IMR-90 (cell line): ENCODE measurements at regions not wholly inside any gene's neighbourhood (a gene's known extent, or its start where the extent isn't known, plus 50 kb on each side); places are given as distances from the start of the nearest gene placed in this dataset.

Experiments used
- ATAC-seq: fragments of 200-7000 bp; cut with Tn5 transposase; 2 replicates; pipeline ENCODE4 v1.9.1; 2020; ENCODE audit warnings: low read depth, mild to moderate bottlenecking, moderate library complexity
- BruUV-seq: library from RNA; stranded (reverse); fragments of 400-500 nt; replicated peaks from 2 replicates; lab custom pipeline; 2021; lab: Mats Ljungman, UMichigan
- CTCF ChIA-PET: fragments of 300-600 bp; formaldehyde crosslinking; extraction: SDS; loops from one replicate; lab custom pipeline; 2021; ENCODE audit warnings: antibody characterized with exemption; lab: Yijun Ruan, JAX
- POLR2A ChIA-PET: fragments of 300-600 bp; sonication (Branson Sonifier 250); formaldehyde crosslinking; loops from one replicate; lab custom pipeline; 2022; ENCODE audit warnings: antibody characterized with exemption; ENCODE audit not compliant: unreplicated experiment; lab: Charles Lee
- DNase-seq: peaks from one replicate; pipeline ENCODE4 v3.0.0; 2013
- H2AFZ ChIP-seq: replicated peaks from 2 replicates; pipeline ENCODE3; 2013; ENCODE audit warnings: low read length, mild to moderate bottlenecking; ENCODE audit not compliant: poor library complexity
- H2AK5ac ChIP-seq: 2 replicates; pipeline ENCODE4 v1.6.1; 2013; ENCODE audit warnings: low read depth, low read length, inconsistent platforms
- H2AK9ac ChIP-seq: replicated peaks from 2 replicates; pipeline ENCODE3; 2013; ENCODE audit warnings: mild to moderate bottlenecking, low read depth, low read length, moderate library complexity; ENCODE audit not compliant: poor library complexity
- H2BK120ac ChIP-seq: 2 replicates; pipeline ENCODE4 v1.6.1; 2013; ENCODE audit warnings: low read depth, low read length, inconsistent platforms
- H2BK15ac ChIP-seq: 3 replicates; pipeline ENCODE4 v1.6.1; 2013; ENCODE audit warnings: low read depth, low read length, inconsistent platforms
- H2BK20ac ChIP-seq: 2 replicates; pipeline ENCODE4 v1.6.1; 2013; ENCODE audit warnings: low read depth, mild to moderate bottlenecking, inconsistent platforms, low read length, moderate library complexity
- H2BK5ac ChIP-seq: 2 replicates; pipeline ENCODE4 v1.6.1; 2013; ENCODE audit warnings: mild to moderate bottlenecking, low read depth, low read length, inconsistent platforms; ENCODE audit not compliant: poor library complexity, severe bottlenecking
- H3K14ac ChIP-seq: replicated peaks from 2 replicates; pipeline ENCODE4 v1.6.1; 2013; ENCODE audit warnings: low read depth, low read length, inconsistent platforms
- H3K18ac ChIP-seq: 2 replicates; pipeline ENCODE4 v1.6.1; 2013; ENCODE audit warnings: low read depth, low read length, control low read depth
- H3K23ac ChIP-seq: 2 replicates; pipeline ENCODE4 v1.6.1; 2013; ENCODE audit warnings: low read depth, low read length, inconsistent platforms
- H3K27ac ChIP-seq: 2 replicates; pipeline ENCODE4 v1.5.1; 2013; ENCODE audit warnings: mild to moderate bottlenecking, control low read depth, low read length; ENCODE audit not compliant: insufficient read depth
- H3K27me3 ChIP-seq: 2 replicates; pipeline ENCODE4 v1.6.1; 2013; ENCODE audit warnings: low read length; ENCODE audit not compliant: control insufficient read depth, insufficient read depth
- H3K36me3 ChIP-seq: 2 replicates; pipeline ENCODE4 v1.6.1; 2013; ENCODE audit warnings: low read length, mixed read lengths; ENCODE audit not compliant: control insufficient read depth, insufficient read depth
- H3K4ac ChIP-seq: 2 replicates; pipeline ENCODE4 v1.6.1; 2013; ENCODE audit warnings: low read depth, low read length, inconsistent platforms
- H3K4me1 ChIP-seq: 2 replicates; pipeline ENCODE4 v1.6.1; 2013; ENCODE audit warnings: low read length, mixed read lengths; ENCODE audit not compliant: control insufficient read depth, insufficient read depth
- H3K4me2 ChIP-seq: 2 replicates; pipeline ENCODE4 v1.6.1; 2013; ENCODE audit warnings: low read depth, mild to moderate bottlenecking, control low read depth, low read length, moderate library complexity
- H3K4me3 ChIP-seq: 2 replicates; pipeline ENCODE4 v1.5.1; 2013; ENCODE audit warnings: low read depth, mild to moderate bottlenecking, control low read depth, low read length, moderate library complexity; ENCODE audit not compliant: insufficient read depth
- H3K56ac ChIP-seq: 2 replicates; pipeline ENCODE4 v1.6.1; 2013; ENCODE audit warnings: low read length, inconsistent platforms; ENCODE audit not compliant: insufficient read depth; ENCODE audit errors: extremely low read depth
- H3K79me1 ChIP-seq, 2 experiments: 2 replicates each; pipeline ENCODE4 v1.6.1; 2013; ENCODE audit warnings: low read length in 2 of 2, inconsistent platforms in 1 of 2, low read depth in 1 of 2
- H3K9ac ChIP-seq: 2 replicates; pipeline ENCODE4 v1.6.1; 2013; ENCODE audit warnings: low read depth, low read length, control low read depth
- H3K9me1 ChIP-seq: 2 replicates; pipeline ENCODE4 v1.6.1; 2013; ENCODE audit warnings: low read length, inconsistent platforms; ENCODE audit not compliant: insufficient read depth
- H3K9me3 ChIP-seq: 2 replicates; pipeline ENCODE4 v1.6.1; 2013; ENCODE audit warnings: low read length; ENCODE audit not compliant: control insufficient read depth, insufficient read depth
- H4K20me1 ChIP-seq: 2 replicates; pipeline ENCODE4 v1.6.1; 2013; ENCODE audit warnings: low read length, inconsistent platforms; ENCODE audit not compliant: insufficient read depth
- H4K5ac ChIP-seq: 2 replicates; pipeline ENCODE4 v1.6.1; 2013; ENCODE audit warnings: mild to moderate bottlenecking, low read depth, low read length, control low read depth
- H4K8ac ChIP-seq, 2 experiments: 2 replicates each; pipeline ENCODE4 v1.6.1; 2013; ENCODE audit warnings: low read depth in 2 of 2, low read length in 2 of 2, control low read depth in 1 of 2, inconsistent platforms in 1 of 2
- H4K91ac ChIP-seq: 2 replicates; pipeline ENCODE4 v1.6.1; 2013; ENCODE audit warnings: low read depth, low read length, inconsistent platforms; ENCODE audit not compliant: insufficient read depth
- BHLHE40 ChIP-seq: fragments of 150-350 bp; IDR thresholded peaks from 2 replicates; pipeline ENCODE4 v1.6.1; 2016; ENCODE audit warnings: mild to moderate bottlenecking, low read depth, low read length
- FOS ChIP-seq: fragments of 150-350 bp; IDR thresholded peaks from 2 replicates; pipeline ENCODE4 v1.6.1; 2016; ENCODE audit warnings: low read depth, low read length
- RCOR1 ChIP-seq: IDR thresholded peaks from 2 replicates; pipeline ENCODE4 v1.6.1; 2012; ENCODE audit warnings: mild to moderate bottlenecking, low read length, improper control_type of control experiment; ENCODE audit not compliant: insufficient replicate concordance
- WGBS, 2 experiments: methylation state at CpG; one replicate each; pipeline versions ENCODE4 v1.1.5 to v1.1.7; 2013; ENCODE audit warnings: missing lambda C conversion rate in 2 of 2; ENCODE audit not compliant: insufficient read length in 1 of 2; ENCODE audit errors: extremely low coverage in 2 of 2; 5-methylcytosine and 5-hydroxymethylcytosine counted together
- dilution Hi-C: fragments of 300-500 bp; cut with HindIII; formaldehyde crosslinking; loops from one replicate; pipeline ENCODE4 v1.14.3; 2018; ENCODE audit warnings: low sequenced_read_pairs; ENCODE audit not compliant: unreplicated experiment
- in situ Hi-C: fragments of 300-500 bp; cut with MboI; formaldehyde crosslinking; loops from 3 replicates; pipeline ENCODE4 v1.14.3; 2019; ENCODE audit warnings: low sequenced_read_pairs, inconsistent platforms, mixed read lengths
- intact Hi-C: fragments of 100-400 bp; cut with micrococcal nuclease; formaldehyde crosslinking; loops from 2 replicates; pipeline ENCODE4 v1.10.0; 2022

- no peak overlapping the region for H3K4ac ChIP-seq
- 40% methylated on average over 1 of the region's 4 CpGs; no CpG with 5 or more reads in 1 of the 2 experiments for WGBS, 2 experiments
- H3K9ac ChIP-seq: no peak overlapping the region
- no peak overlapping the region for H2AFZ ChIP-seq
- H3K9me1 ChIP-seq: no peaks in the 10 kb centered on the region
- H3K27me3 ChIP-seq: no peaks in the 10 kb centered on the region
- H3K23ac ChIP-seq: no peak overlapping the region
- ATAC-seq: no peak
- no peak overlapping the region for H4K5ac ChIP-seq
- no peaks in the 10 kb centered on the region for H3K4me1 ChIP-seq
- H2AK9ac ChIP-seq: no peak overlapping the region
- BruUV-seq: no TSS peak
- DNase-seq: no peak
- no peak overlapping the region for H2BK20ac ChIP-seq
- no peaks in the 10 kb centered on the region for H4K20me1 ChIP-seq
- H3K4me2 ChIP-seq: no peak overlapping the region
- no peaks in the 10 kb centered on the region for H3K36me3 ChIP-seq
- intact Hi-C loops (no loop called here), dilution Hi-C loops (no loop called here), in situ Hi-C loops (no loop called here)
- CTCF ChIA-PET: no interaction called here
- H3K18ac ChIP-seq: no peak overlapping the region
- no peak overlapping the region for H3K4me3 ChIP-seq
- no peak overlapping the region for H2BK15ac ChIP-seq
- no peak overlapping the region for H2BK5ac ChIP-seq
- no peak overlapping the region for H4K8ac ChIP-seq
- no peak overlapping the region for H3K27ac ChIP-seq
- no peak for TF ChIP-seq RCOR1
- TF ChIP-seq FOS: no peak
- TF ChIP-seq BHLHE40: no peak
- no peak overlapping the region for H2BK120ac ChIP-seq
- H2AK5ac ChIP-seq: no peak overlapping the region
- no peak overlapping the region for H3K14ac ChIP-seq
- POLR2A ChIA-PET: no interaction called here
- no peaks in the 10 kb centered on the region for H3K79me1 ChIP-seq
- H4K91ac ChIP-seq: no peak overlapping the region
- no peak overlapping the region for H3K56ac ChIP-seq
- H3K9me3 ChIP-seq: no peaks in the 10 kb centered on the region
Measured at GRCh38 chr12:85661461-85662206, 174.6 kb downstream of the RASSF9 start.
